Suprapubic skin (tissue), 4 donors: ENCODE measurements at regions not wholly inside any gene's neighbourhood (a gene's known extent, or its start where the extent isn't known, plus 50 kb on each side); places are given as distances from the start of the nearest gene placed in this dataset.

Source experiments
- DNase-seq, 2 donors: peaks; one replicate each; pipeline ENCODE4 v3.0.0-alpha.2; 2019; ENCODE audit warnings: low spot score in 2 of 2
- H3K27ac ChIP-seq: fragments of 200-600 bp; sonication (generic); one replicate; pipeline ENCODE4 v1.5.1; 2019
- H3K27me3 ChIP-seq: fragments of 200-600 bp; sonication (generic); one replicate; pipeline ENCODE4 v1.5.1; 2019
- H3K36me3 ChIP-seq: fragments of 200-600 bp; sonication (generic); one replicate; pipeline ENCODE4 v1.5.1; 2019
- H3K4me1 ChIP-seq: fragments of 200-600 bp; sonication (generic); one replicate; pipeline ENCODE4 v1.5.1; 2019
- H3K4me3 ChIP-seq: fragments of 200-600 bp; sonication (generic); one replicate; pipeline ENCODE4 v1.5.1; 2019; ENCODE audit warnings: mild to moderate bottlenecking
- H3K9me3 ChIP-seq: fragments of 200-600 bp; sonication (generic); one replicate; pipeline ENCODE4 v1.5.1; 2019
- CTCF ChIP-seq, 2 donors: fragments of 200-600 bp in 1 of 2; fragments of 450-650 bp in 1 of 2; sonication (generic) in 1 of 2; IDR thresholded peaks; one replicate each; pipeline ENCODE4 v1.5.1; 2016 to 2019; ENCODE audit warnings: antibody characterized with exemption in 2 of 2, mild to moderate bottlenecking in 1 of 2, moderate library complexity in 1 of 2
- EP300 ChIP-seq: sonication (generic); formaldehyde crosslinking; IDR thresholded peaks from one replicate; pipeline ENCODE4 v1.6.1; 2017; ENCODE audit warnings: antibody characterized with exemption
- POLR2A ChIP-seq, 2 donors: fragments of 450-650 bp; IDR thresholded peaks; one replicate each; pipeline ENCODE4 v1.6.1; 2017; ENCODE audit warnings: antibody characterized with exemption in 2 of 2, mild to moderate bottlenecking in 2 of 2, moderate library complexity in 2 of 2
- POLR2AphosphoS5 ChIP-seq, 3 donors: sonication (generic); formaldehyde crosslinking; IDR thresholded peaks; one replicate each; pipeline ENCODE4 v1.6.1; 2017; ENCODE audit warnings: antibody characterized with exemption in 3 of 3
- WGBS: methylation state at CpG from one replicate; pipeline ENCODE4 v1.1.5; 2018; 5-methylcytosine and 5-hydroxymethylcytosine counted together

- Histone ChIP-seq H3K27me3 (no peaks in the 10 kb centered on the region), H3K36me3 (no peaks in the 10 kb centered on the region), H3K27ac (no peak overlapping the region), H3K4me1 (no peaks in the 10 kb centered on the region), H3K9me3 (no peaks in the 10 kb centered on the region), H3K4me3 (no peak overlapping the region)
- no peak for DNase-seq
- WGBS = 67% methylated on average over 1 of the region's 1 CpG
- TF ChIP-seq EP300 (no peak), CTCF (IDR thresholded peaks at IDR 0.05) (no peak), POLR2A (IDR thresholded peaks at IDR 0.05) (no peak), POLR2AphosphoS5 (IDR thresholded peaks at IDR 0.05) (no peak)
Measured at GRCh38 chr1:79122521-79122920, 116.0 kb upstream of the ADGRL4 start.

GRCh38 chr1:79117376-79117775, 110.8 kb upstream of the ADGRL4 start:
- DNase-seq = no peak
- Histone ChIP-seq H3K27ac (no peak overlapping the region), H3K9me3 (no peaks in the 10 kb centered on the region), H3K36me3 (no peaks in the 10 kb centered on the region), H3K4me1 (no peaks in the 10 kb centered on the region), H3K27me3 (no peaks in the 10 kb centered on the region), H3K4me3 (no peak overlapping the region)
- 81% methylated on average over 3 of the region's 3 CpGs for WGBS
- TF ChIP-seq POLR2A (IDR thresholded peaks at IDR 0.05) = no peak
- TF ChIP-seq EP300 = no peak
- TF ChIP-seq CTCF (IDR thresholded peaks at IDR 0.05) = no peak
- no peak for TF ChIP-seq POLR2AphosphoS5 (IDR thresholded peaks at IDR 0.05)

- 62% methylated on average over 5 of the region's 5 CpGs for WGBS
- no peaks in the 10 kb centered on the region for H3K9me3 ChIP-seq
- TF ChIP-seq EP300 (no peak), POLR2A (IDR thresholded peaks at IDR 0.05) (no peak), CTCF (IDR thresholded peaks at IDR 0.05) (no peak), POLR2AphosphoS5 (IDR thresholded peaks at IDR 0.05) (no peak)
- H3K4me3 ChIP-seq = no peak overlapping the region
- no peaks in the 10 kb centered on the region for H3K36me3 ChIP-seq
- H3K27ac ChIP-seq = no peak overlapping the region
- no peaks in the 10 kb centered on the region for H3K4me1 ChIP-seq
- no peak for DNase-seq
- no peaks in the 10 kb centered on the region for H3K27me3 ChIP-seq
Measured at GRCh38 chr1:79113836-79114235, 107.3 kb upstream of the ADGRL4 start.

GRCh38 chr1:79110749-79111148, 104.2 kb upstream of the ADGRL4 start:
- DNase-seq = no peak
- H3K27ac ChIP-seq = no peak overlapping the region
- no peak overlapping the region for H3K4me3 ChIP-seq
- no peaks in the 10 kb centered on the region for H3K36me3 ChIP-seq
- TF ChIP-seq POLR2AphosphoS5 (IDR thresholded peaks at IDR 0.05) (no peak), POLR2A (IDR thresholded peaks at IDR 0.05) (no peak), CTCF (IDR thresholded peaks at IDR 0.05) (no peak), EP300 (no peak)
- no peaks in the 10 kb centered on the region for H3K9me3 ChIP-seq
- no peaks in the 10 kb centered on the region for H3K27me3 ChIP-seq
- H3K4me1 ChIP-seq = no peaks in the 10 kb centered on the region

- no peak overlapping the region for H3K4me3 ChIP-seq
- H3K9me3 ChIP-seq = no peaks in the 10 kb centered on the region
- no peaks in the 10 kb centered on the region for H3K4me1 ChIP-seq
- TF ChIP-seq EP300 (no peak), POLR2A (IDR thresholded peaks at IDR 0.05) (no peak), POLR2AphosphoS5 (IDR thresholded peaks at IDR 0.05) (no peak), CTCF (IDR thresholded peaks at IDR 0.05) (no peak)
- no peak overlapping the region for H3K27ac ChIP-seq
- H3K27me3 ChIP-seq = no peaks in the 10 kb centered on the region
- 92% methylated on average over 1 of the region's 1 CpG for WGBS
- DNase-seq = no peak
- no peaks in the 10 kb centered on the region for H3K36me3 ChIP-seq
Measured at GRCh38 chr1:79109445-79109844, 102.9 kb upstream of the ADGRL4 start.
